ENCODE measurements at regions not wholly inside any gene's neighbourhood (a gene's known extent, or its start where the extent isn't known, plus 50 kb on each side); places are given as distances from the start of the nearest gene placed in this dataset.

- Histone ChIP-seq H3K4me1 (no peaks in the 10 kb centered on the region), H3K9me3 (no peaks in the 10 kb centered on the region), H3K27ac (no peak overlapping the region), H3K4me3 (no peak overlapping the region), H3K4me2 (no peak overlapping the region)
- DNase-seq (ENCODE audit: low read depth in 1 of 2, low spot score in 1 of 2), result no peak
- ChIA-PET POLR2A (no interaction called here), CTCF (no interaction called here)
- TF ChIP-seq REST (IDR thresholded peaks at IDR 0.05), result no peak
- no peak for TF ChIP-seq NR3C1 (IDR thresholded peaks at IDR 0.05)
- TF ChIP-seq ZNF302 (CRISPR knock-in tag; IDR thresholded peaks at IDR 0.05), result no peak
- no peak for TF ChIP-seq HES2 (IDR thresholded peaks at IDR 0.05)
- TF ChIP-seq ZC3H11A (IDR thresholded peaks at IDR 0.05), result no peak
- no peak for TF ChIP-seq HOXB5 (CRISPR knock-in tag; IDR thresholded peaks at IDR 0.05)
- no peak for TF ChIP-seq NFE2L2 (conservative IDR thresholded peaks at IDR 0.05; ENCODE audit: low read length)
- TF ChIP-seq USF2 (IDR thresholded peaks at IDR 0.05), result no peak
- TF ChIP-seq HOXB13 (CRISPR knock-in tag; IDR thresholded peaks at IDR 0.05; ENCODE audit: low read depth), result no peak
- TF ChIP-seq EHF (CRISPR knock-in tag; IDR thresholded peaks at IDR 0.05), result no peak
- no peak for TF ChIP-seq CHD2 (IDR thresholded peaks at IDR 0.05; ENCODE audit: low read length, partially characterized antibody)
- TF ChIP-seq EHMT2 (IDR thresholded peaks at IDR 0.05; ENCODE audit: low read depth), result no peak
- no peak for TF ChIP-seq MAX (IDR thresholded peaks at IDR 0.05)
- TF ChIP-seq HMGXB4 (CRISPR knock-in tag; IDR thresholded peaks at IDR 0.05; ENCODE audit: borderline replicate concordance), result no peak
- no peak for TF ChIP-seq ZFP36 (IDR thresholded peaks at IDR 0.05; ENCODE audit: borderline replicate concordance, partially characterized antibody)
- TF ChIP-seq MYC (IDR thresholded peaks at IDR 0.05; ENCODE audit: borderline replicate concordance, low read length), result no peak
- FAIRE-seq, result no peak
- WGBS (ENCODE audit: missing lambda C conversion rate), result 0% methylated on average over 2 of the region's 2 CpGs
- no peak for ATAC-seq
These were observed 246.5 kb downstream of the SLITRK2 start for GRCh38 chrX:146064156-146064555.

GRCh38 chrX:146090732-146091131, 273.1 kb downstream of the SLITRK2 start:
- 10% methylated on average over 1 of the region's 1 CpG for WGBS (ENCODE audit: missing lambda C conversion rate)
- H3K4me3 ChIP-seq, result no peak overlapping the region
- ATAC-seq (no peak), FAIRE-seq (no peak), DNase-seq (ENCODE audit: low read depth in 1 of 2, low spot score in 1 of 2) (no peak)
- POLR2A ChIA-PET, result no interaction called here
- TF ChIP-seq PHF8 (IDR thresholded peaks at IDR 0.05; ENCODE audit: borderline replicate concordance, low read depth) (no peak), ZC3H11A (IDR thresholded peaks at IDR 0.05) (peak; percentile 47), FOXS1 (CRISPR knock-in tag; IDR thresholded peaks at IDR 0.05) (no peak)
- CTCF ChIA-PET, result no interaction called here
- no peaks in the 10 kb centered on the region for H3K4me1 ChIP-seq
- H3K4me2 ChIP-seq, result no peak overlapping the region
- H3K27ac ChIP-seq, result no peak overlapping the region
- H3K9me3 ChIP-seq, result no peaks in the 10 kb centered on the region

Measured in A549 (cell line).